Trophoblast cell (in vitro differentiated cells and primary cell): ENCODE measurements at regions not wholly inside any gene's neighbourhood (a gene's known extent, or its start where the extent isn't known, plus 50 kb on each side); places are given as distances from the start of the nearest gene placed in this dataset.

Experiments
- DNase-seq, 2 donors: peaks; one replicate each; pipeline ENCODE4 v3.0.0-alpha.2; 2016
- H2AFZ ChIP-seq: 2 replicates; pipeline ENCODE4 v1.6.1; 2013; ENCODE audit warnings: low read length, moderate library complexity, mild to moderate bottlenecking; ENCODE audit not compliant: insufficient read depth, poor library complexity
- H2AK5ac ChIP-seq: 2 replicates; pipeline ENCODE4 v1.6.1; 2013; ENCODE audit warnings: mild to moderate bottlenecking, low read length
- H2BK120ac ChIP-seq: 2 replicates; pipeline ENCODE4 v1.6.1; 2013; ENCODE audit warnings: low read length, mild to moderate bottlenecking, moderate library complexity; ENCODE audit not compliant: insufficient read depth, poor library complexity
- H2BK12ac ChIP-seq: 2 replicates; pipeline ENCODE4 v1.6.1; 2013; ENCODE audit warnings: mild to moderate bottlenecking, low read length, moderate library complexity
- H2BK5ac ChIP-seq: 2 replicates; pipeline ENCODE4 v1.6.1; 2013; ENCODE audit warnings: low read length, low read depth, moderate library complexity, mild to moderate bottlenecking; ENCODE audit not compliant: poor library complexity
- H3K14ac ChIP-seq: 2 replicates; pipeline ENCODE4 v1.6.1; 2013; ENCODE audit warnings: mild to moderate bottlenecking, low read length
- H3K18ac ChIP-seq: 2 replicates; pipeline ENCODE4 v1.6.1; 2013; ENCODE audit warnings: mild to moderate bottlenecking, low read length
- H3K23ac ChIP-seq: 2 replicates; pipeline ENCODE4 v1.6.1; 2013; ENCODE audit warnings: low read length
- H3K27ac ChIP-seq: 2 replicates; pipeline ENCODE4 v1.5.1; 2013; ENCODE audit warnings: low read depth, mild to moderate bottlenecking, inconsistent platforms, low read length, moderate library complexity
- H3K27me3 ChIP-seq: 2 replicates; pipeline ENCODE4 v1.6.1; 2013; ENCODE audit warnings: inconsistent platforms, mild to moderate bottlenecking, low read length, moderate library complexity; ENCODE audit not compliant: insufficient read depth
- H3K36me3 ChIP-seq, 2 experiments: 1 replicate in 1 of 2; 2 replicates in 1 of 2; pipeline ENCODE4 v1.6.1; 2013; ENCODE audit warnings: low read length in 2 of 2, mild to moderate bottlenecking in 2 of 2, moderate library complexity in 1 of 2; ENCODE audit not compliant: insufficient read depth in 2 of 2, control insufficient read depth in 1 of 2
- H3K4ac ChIP-seq: 2 replicates; pipeline ENCODE4 v1.6.1; 2013; ENCODE audit warnings: low read depth, mild to moderate bottlenecking, low read length, moderate library complexity
- H3K4me1 ChIP-seq, 2 experiments: 1 replicate in 1 of 2; 2 replicates in 1 of 2; pipeline ENCODE4 v1.6.1; 2013; ENCODE audit warnings: low read length in 2 of 2, mild to moderate bottlenecking in 2 of 2, moderate library complexity in 1 of 2; ENCODE audit not compliant: insufficient read depth in 2 of 2, control insufficient read depth in 1 of 2
- H3K4me2 ChIP-seq: 2 replicates; pipeline ENCODE4 v1.6.1; 2013; ENCODE audit warnings: inconsistent platforms, mild to moderate bottlenecking, low read length, moderate library complexity
- H3K4me3 ChIP-seq: 2 replicates; pipeline ENCODE4 v1.5.1; 2013; ENCODE audit warnings: mild to moderate bottlenecking, low read depth, low read length, inconsistent platforms
- H3K79me1 ChIP-seq: one replicate; pipeline ENCODE4 v1.6.1; 2013; ENCODE audit warnings: low read length
- H3K79me2 ChIP-seq: 2 replicates; pipeline ENCODE4 v1.6.1; 2013; ENCODE audit warnings: low read length, mild to moderate bottlenecking; ENCODE audit not compliant: control insufficient read depth, insufficient read depth, poor library complexity
- H3K9ac ChIP-seq: 2 replicates; pipeline ENCODE4 v1.6.1; 2013; ENCODE audit warnings: mild to moderate bottlenecking, low read length
- H3K9me3 ChIP-seq: 2 replicates; pipeline ENCODE4 v1.6.1; 2013; ENCODE audit warnings: low read depth, mild to moderate bottlenecking, control low read depth, inconsistent platforms, low read length; ENCODE audit not compliant: insufficient read depth
- H4K12ac ChIP-seq: 2 replicates; pipeline ENCODE4 v1.6.1; 2013; ENCODE audit warnings: low read depth, mild to moderate bottlenecking, low read length, moderate library complexity
- H4K8ac ChIP-seq: 2 replicates; pipeline ENCODE4 v1.6.1; 2013; ENCODE audit warnings: low read depth, mild to moderate bottlenecking, low read length, moderate library complexity
- H4K91ac ChIP-seq: one replicate; pipeline ENCODE4 v1.6.1; 2013; ENCODE audit warnings: low read depth, mild to moderate bottlenecking, low read length, moderate library complexity
- WGBS: extraction: QIAGEN DNeasy Blood & Tissue Kit; methylation state at CpG from one replicate; pipeline ENCODE4 v1.1.7; 2013; ENCODE audit warnings: missing lambda C conversion rate; ENCODE audit not compliant: insufficient read length, insufficient coverage; ENCODE audit errors: extremely low coverage; 5-methylcytosine and 5-hydroxymethylcytosine counted together

DNA sequence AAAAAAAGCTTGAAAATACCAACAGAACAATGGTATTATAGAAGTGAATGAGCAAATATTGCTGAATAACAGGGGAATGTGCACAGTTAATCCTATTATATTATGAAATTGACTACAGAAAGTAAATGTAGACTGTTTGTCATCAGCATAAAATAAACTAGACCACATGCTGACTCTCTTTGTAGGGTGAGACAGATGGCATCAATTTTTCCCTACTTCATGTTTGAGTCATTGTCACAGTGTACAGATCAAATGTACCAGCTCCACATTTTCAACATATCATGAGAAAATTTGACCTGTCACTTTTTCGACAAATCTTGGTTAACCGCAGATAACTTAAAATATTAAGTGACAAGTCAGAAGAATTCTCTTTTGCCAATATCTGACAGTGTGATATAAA lies 421.0 kb downstream of the RPL10L start:
- Histone ChIP-seq H3K4ac (no peak overlapping the region), H3K9me3 (no peaks in the 10 kb centered on the region), H3K79me2 (no peaks in the 10 kb centered on the region), H2BK120ac (no peak overlapping the region), H3K18ac (no peak overlapping the region), H3K27ac (no peak overlapping the region), H2BK12ac (no peak overlapping the region), H2BK5ac (no peak overlapping the region), H3K4me2 (no peak overlapping the region), H2AK5ac (no peak overlapping the region), H3K14ac (no peak overlapping the region), H3K4me1 (no peaks in the 10 kb centered on the region), H3K27me3 (no peaks in the 10 kb centered on the region), H2AFZ (no peak overlapping the region), H3K9ac (no peak overlapping the region), H3K4me3 (no peak overlapping the region), H4K91ac (no peak overlapping the region), H3K36me3 (no peaks in the 10 kb centered on the region), H3K79me1 (no peaks in the 10 kb centered on the region), H4K12ac (no peak overlapping the region), H4K8ac (no peak overlapping the region), H3K23ac (no peak overlapping the region)
- no peak for DNase-seq
- WGBS, result no CpG with 5 or more reads among the region's 2 CpGs

DNA sequence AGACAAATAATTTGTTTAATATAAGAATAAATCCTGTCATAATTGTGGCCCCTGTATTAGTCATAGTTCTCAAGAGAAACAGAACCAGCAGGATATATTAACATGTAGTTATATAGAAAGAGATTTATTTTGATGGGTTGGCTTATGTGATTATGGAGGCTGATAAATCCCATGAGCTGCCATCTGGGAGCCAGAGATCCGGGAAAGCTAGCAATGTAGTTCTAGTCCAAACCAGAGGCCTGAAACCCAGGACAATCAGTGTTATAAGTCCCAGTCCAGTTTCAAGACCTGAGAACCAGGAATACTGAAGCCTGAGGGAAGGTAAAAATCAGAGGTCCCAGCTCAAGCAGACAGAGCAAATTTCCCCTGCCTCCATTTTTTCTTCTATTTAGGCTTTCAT lies 435.8 kb downstream of the RPL10L start:
- H3K14ac ChIP-seq, result no peak overlapping the region
- no peak overlapping the region for H4K12ac ChIP-seq
- no peaks in the 10 kb centered on the region for H3K79me2 ChIP-seq
- H3K18ac ChIP-seq, result no peak overlapping the region
- H3K4me3 ChIP-seq, result no peak overlapping the region
- H3K23ac ChIP-seq, result no peak overlapping the region
- no peak overlapping the region for H3K4me2 ChIP-seq
- H2BK5ac ChIP-seq, result no peak overlapping the region
- no peaks in the 10 kb centered on the region for H3K79me1 ChIP-seq
- H2AK5ac ChIP-seq, result no peak overlapping the region
- no peak overlapping the region for H3K27ac ChIP-seq
- H4K8ac ChIP-seq, result no peak overlapping the region
- H3K9me3 ChIP-seq, result no peaks in the 10 kb centered on the region
- no peak overlapping the region for H2BK120ac ChIP-seq
- WGBS, result no CpG with 5 or more reads among the region's 1 CpG
- no peak for DNase-seq
- H3K27me3 ChIP-seq, result no peaks in the 10 kb centered on the region
- no peak overlapping the region for H3K9ac ChIP-seq
- no peak overlapping the region for H2AFZ ChIP-seq
- no peak overlapping the region for H2BK12ac ChIP-seq
- H3K4ac ChIP-seq, result no peak overlapping the region
- H4K91ac ChIP-seq, result no peak overlapping the region
- H3K4me1 ChIP-seq, result no peaks in the 10 kb centered on the region
- no peaks in the 10 kb centered on the region for H3K36me3 ChIP-seq

DNA sequence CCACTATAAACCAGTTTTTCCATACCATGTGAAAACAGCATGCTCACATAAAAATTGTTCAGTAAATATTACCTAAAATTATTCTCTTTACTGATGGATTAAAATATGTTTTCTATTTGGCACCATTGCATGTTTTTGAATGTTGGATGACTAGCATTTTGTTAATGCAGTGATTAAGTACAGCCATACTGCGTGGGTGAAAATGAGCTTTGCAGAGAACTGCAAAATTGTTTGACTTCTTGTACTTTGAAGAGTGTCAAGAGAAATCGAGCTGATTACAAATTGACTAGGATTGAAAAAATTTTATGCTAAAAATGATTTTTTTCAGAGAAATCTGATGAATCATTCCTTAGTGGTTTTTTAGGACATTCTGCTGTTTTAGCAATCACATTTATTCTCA lies 452.9 kb downstream of the RPL10L start:
- Histone ChIP-seq H3K4me1 (no peaks in the 10 kb centered on the region), H3K27me3 (no peaks in the 10 kb centered on the region), H3K9ac (no peak overlapping the region), H3K27ac (no peak overlapping the region), H2BK120ac (no peak overlapping the region), H3K79me2 (no peaks in the 10 kb centered on the region), H3K23ac (no peak overlapping the region), H3K4ac (no peak overlapping the region), H3K36me3 (no peaks in the 10 kb centered on the region), H2BK12ac (no peak overlapping the region), H2AFZ (no peak overlapping the region), H3K18ac (no peak overlapping the region), H3K4me3 (no peak overlapping the region), H2AK5ac (no peak overlapping the region), H3K79me1 (no peaks in the 10 kb centered on the region), H4K8ac (no peak overlapping the region), H3K14ac (no peak overlapping the region), H4K91ac (no peak overlapping the region), H4K12ac (no peak overlapping the region), H3K4me2 (no peak overlapping the region), H2BK5ac (no peak overlapping the region), H3K9me3 (no peaks in the 10 kb centered on the region)
- no CpG with 5 or more reads among the region's 2 CpGs for WGBS
- no peak for DNase-seq

DNA sequence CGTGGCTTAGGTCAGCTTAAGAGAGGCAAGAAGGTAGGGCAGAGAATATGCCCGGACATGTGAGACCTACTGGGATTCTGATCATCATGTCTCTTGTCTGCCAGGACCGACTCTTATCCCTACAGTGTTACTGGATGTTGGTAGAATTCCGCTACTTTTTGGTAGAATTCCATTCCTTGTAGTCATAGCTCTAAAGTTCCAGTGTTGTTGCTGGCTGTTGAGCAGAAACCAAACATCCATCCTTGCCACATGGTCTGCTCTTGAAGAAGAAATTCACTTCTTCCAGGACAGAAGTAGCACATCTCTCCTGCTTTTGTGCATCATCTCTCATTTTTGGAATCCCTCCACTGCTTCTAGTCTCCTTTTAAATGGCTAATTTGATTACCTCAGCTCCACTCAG lies 453.7 kb downstream of the RPL10L start:
- Histone ChIP-seq H2AK5ac (no peak overlapping the region), H3K9ac (no peak overlapping the region), H2BK12ac (no peak overlapping the region), H3K14ac (no peak overlapping the region), H3K36me3 (no peaks in the 10 kb centered on the region), H4K91ac (no peak overlapping the region), H3K23ac (no peak overlapping the region), H3K4me2 (no peak overlapping the region), H3K79me2 (no peaks in the 10 kb centered on the region), H3K27ac (no peak overlapping the region), H2AFZ (no peak overlapping the region), H4K12ac (no peak overlapping the region), H2BK5ac (no peak overlapping the region), H2BK120ac (no peak overlapping the region), H3K27me3 (no peaks in the 10 kb centered on the region), H3K9me3 (no peaks in the 10 kb centered on the region), H3K4me3 (no peak overlapping the region), H3K18ac (no peak overlapping the region), H3K4me1 (no peaks in the 10 kb centered on the region), H3K79me1 (no peaks in the 10 kb centered on the region), H4K8ac (no peak overlapping the region), H3K4ac (no peak overlapping the region)
- no CpG with 5 or more reads among the region's 4 CpGs for WGBS
- DNase-seq, result no peak
